Gastrocnemius medialis (tissue), 4 donors: ENCODE measurements at regions not wholly inside any gene's neighbourhood (a gene's known extent, or its start where the extent isn't known, plus 50 kb on each side); places are given as distances from the start of the nearest gene placed in this dataset.

ENCODE experiments used
- CTCF ChIP-seq, 5 experiments: fragments of 450-650 bp in 3 of 5; fragments of 200-600 bp in 2 of 5; sonication (generic) in 2 of 5; IDR thresholded peaks in 4 of 5; conservative IDR thresholded peaks in 1 of 5; 1 replicate in 4 of 5; 2 replicates in 1 of 5; pipeline ENCODE4 v1.5.1; 2016 to 2019; ENCODE audit warnings: antibody characterized with exemption in 5 of 5, mild to moderate bottlenecking in 3 of 5, moderate library complexity in 3 of 5
- POLR2A ChIP-seq, 2 donors: fragments of 450-650 bp; IDR thresholded peaks; one replicate each; pipeline ENCODE4 v1.6.1; 2017; ENCODE audit warnings: antibody characterized with exemption in 2 of 2, mild to moderate bottlenecking in 2 of 2, moderate library complexity in 2 of 2

- no peak for TF ChIP-seq CTCF (IDR thresholded peaks at IDR 0.05 in 4 of 5, conservative IDR thresholded peaks at IDR 0.05 in 1 of 5)
- no peak for TF ChIP-seq POLR2A (IDR thresholded peaks at IDR 0.05)
Observed at GRCh38 chr15:31502541-31503229, 176.1 kb downstream of the KLF13 start.
